ENCODE measurements at regions not wholly inside any gene's neighbourhood (a gene's known extent, or its start where the extent isn't known, plus 50 kb on each side); places are given as distances from the start of the nearest gene placed in this dataset.

DNA sequence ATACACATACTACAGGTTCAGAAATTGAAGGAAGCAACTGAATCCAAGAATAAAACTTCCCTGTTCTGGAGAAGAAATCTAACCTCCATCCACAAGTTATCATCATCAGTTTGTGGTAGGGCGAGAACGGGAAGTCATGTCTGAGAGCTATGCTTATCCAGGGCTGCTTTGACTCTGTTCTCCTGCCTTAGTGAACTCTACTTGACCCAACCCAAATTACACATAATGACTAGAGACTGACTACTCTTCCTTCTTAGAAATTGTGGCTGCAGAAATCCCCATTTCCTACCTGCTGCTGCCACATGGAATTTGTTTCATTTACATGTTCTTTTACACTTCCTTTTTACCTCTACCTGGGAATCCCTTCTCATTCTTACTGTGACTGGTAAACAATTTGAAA lies 1102.6 kb upstream of the PIK3C3 start:
- no peak for TF ChIP-seq POLR2A (IDR thresholded peaks at IDR 0.05)
- TF ChIP-seq, protein P1, sequence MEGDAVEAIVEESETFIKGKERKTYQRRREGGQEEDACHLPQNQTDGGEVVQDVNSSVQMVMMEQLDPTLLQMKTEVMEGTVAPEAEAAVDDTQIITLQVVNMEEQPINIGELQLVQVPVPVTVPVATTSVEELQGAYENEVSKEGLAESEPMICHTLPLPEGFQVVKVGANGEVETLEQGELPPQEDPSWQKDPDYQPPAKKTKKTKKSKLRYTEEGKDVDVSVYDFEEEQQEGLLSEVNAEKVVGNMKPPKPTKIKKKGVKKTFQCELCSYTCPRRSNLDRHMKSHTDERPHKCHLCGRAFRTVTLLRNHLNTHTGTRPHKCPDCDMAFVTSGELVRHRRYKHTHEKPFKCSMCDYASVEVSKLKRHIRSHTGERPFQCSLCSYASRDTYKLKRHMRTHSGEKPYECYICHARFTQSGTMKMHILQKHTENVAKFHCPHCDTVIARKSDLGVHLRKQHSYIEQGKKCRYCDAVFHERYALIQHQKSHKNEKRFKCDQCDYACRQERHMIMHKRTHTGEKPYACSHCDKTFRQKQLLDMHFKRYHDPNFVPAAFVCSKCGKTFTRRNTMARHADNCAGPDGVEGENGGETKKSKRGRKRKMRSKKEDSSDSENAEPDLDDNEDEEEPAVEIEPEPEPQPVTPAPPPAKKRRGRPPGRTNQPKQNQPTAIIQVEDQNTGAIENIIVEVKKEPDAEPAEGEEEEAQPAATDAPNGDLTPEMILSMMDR (IDR thresholded peaks at IDR 0.05): no peak

Measured in testis (tissue), 2 donors.